Suprapubic skin (tissue), 4 donors: ENCODE measurements at regions not wholly inside any gene's neighbourhood (a gene's known extent, or its start where the extent isn't known, plus 50 kb on each side); places are given as distances from the start of the nearest gene placed in this dataset.

Experiments
- DNase-seq, 2 donors: peaks; one replicate each; pipeline ENCODE4 v3.0.0-alpha.2; 2019; ENCODE audit warnings: low spot score in 2 of 2
- H3K27ac ChIP-seq: fragments of 200-600 bp; sonication (generic); one replicate; pipeline ENCODE4 v1.5.1; 2019
- H3K27me3 ChIP-seq: fragments of 200-600 bp; sonication (generic); one replicate; pipeline ENCODE4 v1.5.1; 2019
- H3K36me3 ChIP-seq: fragments of 200-600 bp; sonication (generic); one replicate; pipeline ENCODE4 v1.5.1; 2019
- H3K4me1 ChIP-seq: fragments of 200-600 bp; sonication (generic); one replicate; pipeline ENCODE4 v1.5.1; 2019
- H3K4me3 ChIP-seq: fragments of 200-600 bp; sonication (generic); one replicate; pipeline ENCODE4 v1.5.1; 2019; ENCODE audit warnings: mild to moderate bottlenecking
- H3K9me3 ChIP-seq: fragments of 200-600 bp; sonication (generic); one replicate; pipeline ENCODE4 v1.5.1; 2019
- EP300 ChIP-seq: sonication (generic); formaldehyde crosslinking; IDR thresholded peaks from one replicate; pipeline ENCODE4 v1.6.1; 2017; ENCODE audit warnings: antibody characterized with exemption
- POLR2A ChIP-seq, 2 donors: fragments of 450-650 bp; IDR thresholded peaks; one replicate each; pipeline ENCODE4 v1.6.1; 2017; ENCODE audit warnings: antibody characterized with exemption in 2 of 2, mild to moderate bottlenecking in 2 of 2, moderate library complexity in 2 of 2
- POLR2AphosphoS5 ChIP-seq, 3 donors: sonication (generic); formaldehyde crosslinking; IDR thresholded peaks; one replicate each; pipeline ENCODE4 v1.6.1; 2017; ENCODE audit warnings: antibody characterized with exemption in 3 of 3
- WGBS: methylation state at CpG from one replicate; pipeline ENCODE4 v1.1.5; 2018; 5-methylcytosine and 5-hydroxymethylcytosine counted together
- TF ChIP-seq, protein P1 (sequence below), 2 donors: fragments of 200-600 bp in 1 of 2; fragments of 450-650 bp in 1 of 2; sonication (generic) in 1 of 2; IDR thresholded peaks; one replicate each; pipeline ENCODE4 v1.5.1; 2016 to 2019; ENCODE audit warnings: antibody characterized with exemption in 2 of 2, mild to moderate bottlenecking in 1 of 2, moderate library complexity in 1 of 2

DNA sequence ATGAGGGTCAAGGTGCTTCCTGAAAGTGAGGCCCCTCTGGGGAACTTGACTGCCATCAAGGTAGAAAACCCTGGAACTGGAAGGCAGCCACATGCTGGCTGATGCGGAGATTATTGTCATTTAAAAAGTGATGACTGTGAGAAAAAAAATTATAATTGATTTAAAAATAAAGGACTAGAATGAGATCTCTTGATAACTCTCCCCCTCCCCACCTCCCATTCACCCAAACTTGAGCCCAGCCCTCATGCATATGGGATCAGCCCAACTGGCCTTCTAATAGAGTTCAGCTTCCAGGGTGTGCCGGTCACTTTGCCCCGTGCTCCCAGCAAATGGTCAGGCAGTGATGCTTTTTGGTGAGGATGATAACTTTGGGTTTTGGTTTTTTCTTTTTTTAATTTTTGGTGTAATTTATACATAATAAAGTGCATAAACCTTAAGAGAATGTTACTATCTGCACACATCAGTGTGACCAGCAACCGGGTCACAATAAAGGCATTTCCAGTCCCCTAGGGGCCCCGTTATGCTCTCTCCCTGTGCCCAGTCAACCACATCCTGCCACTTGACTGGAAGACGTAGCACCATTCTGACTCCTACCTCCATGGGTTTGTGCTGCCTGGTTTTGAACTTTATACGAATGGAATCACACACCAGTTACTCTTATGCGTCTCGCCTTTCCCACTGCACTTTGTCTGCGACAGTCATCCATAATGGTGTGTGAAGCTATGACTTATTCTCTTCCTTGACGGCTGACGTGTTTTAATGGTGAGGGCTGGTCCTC, 187.9 kb downstream of the USP12 start:
- Histone ChIP-seq H3K27me3 (peaks cover 17% of the 10 kb centered on the region), H3K9me3 (no peaks in the 10 kb centered on the region), H3K27ac (no peak overlapping the region), H3K36me3 (no peaks in the 10 kb centered on the region), H3K4me1 (peaks cover 2% of the 10 kb centered on the region), H3K4me3 (no peak overlapping the region)
- DNase-seq = no peak
- 70% methylated on average over 12 of the region's 12 CpGs for WGBS
- TF ChIP-seq POLR2AphosphoS5 (IDR thresholded peaks at IDR 0.05) (no peak), POLR2A (IDR thresholded peaks at IDR 0.05) (no peak), EP300 (no peak)
- TF ChIP-seq, protein P1, sequence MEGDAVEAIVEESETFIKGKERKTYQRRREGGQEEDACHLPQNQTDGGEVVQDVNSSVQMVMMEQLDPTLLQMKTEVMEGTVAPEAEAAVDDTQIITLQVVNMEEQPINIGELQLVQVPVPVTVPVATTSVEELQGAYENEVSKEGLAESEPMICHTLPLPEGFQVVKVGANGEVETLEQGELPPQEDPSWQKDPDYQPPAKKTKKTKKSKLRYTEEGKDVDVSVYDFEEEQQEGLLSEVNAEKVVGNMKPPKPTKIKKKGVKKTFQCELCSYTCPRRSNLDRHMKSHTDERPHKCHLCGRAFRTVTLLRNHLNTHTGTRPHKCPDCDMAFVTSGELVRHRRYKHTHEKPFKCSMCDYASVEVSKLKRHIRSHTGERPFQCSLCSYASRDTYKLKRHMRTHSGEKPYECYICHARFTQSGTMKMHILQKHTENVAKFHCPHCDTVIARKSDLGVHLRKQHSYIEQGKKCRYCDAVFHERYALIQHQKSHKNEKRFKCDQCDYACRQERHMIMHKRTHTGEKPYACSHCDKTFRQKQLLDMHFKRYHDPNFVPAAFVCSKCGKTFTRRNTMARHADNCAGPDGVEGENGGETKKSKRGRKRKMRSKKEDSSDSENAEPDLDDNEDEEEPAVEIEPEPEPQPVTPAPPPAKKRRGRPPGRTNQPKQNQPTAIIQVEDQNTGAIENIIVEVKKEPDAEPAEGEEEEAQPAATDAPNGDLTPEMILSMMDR (IDR thresholded peaks at IDR 0.05) = no peak

DNA sequence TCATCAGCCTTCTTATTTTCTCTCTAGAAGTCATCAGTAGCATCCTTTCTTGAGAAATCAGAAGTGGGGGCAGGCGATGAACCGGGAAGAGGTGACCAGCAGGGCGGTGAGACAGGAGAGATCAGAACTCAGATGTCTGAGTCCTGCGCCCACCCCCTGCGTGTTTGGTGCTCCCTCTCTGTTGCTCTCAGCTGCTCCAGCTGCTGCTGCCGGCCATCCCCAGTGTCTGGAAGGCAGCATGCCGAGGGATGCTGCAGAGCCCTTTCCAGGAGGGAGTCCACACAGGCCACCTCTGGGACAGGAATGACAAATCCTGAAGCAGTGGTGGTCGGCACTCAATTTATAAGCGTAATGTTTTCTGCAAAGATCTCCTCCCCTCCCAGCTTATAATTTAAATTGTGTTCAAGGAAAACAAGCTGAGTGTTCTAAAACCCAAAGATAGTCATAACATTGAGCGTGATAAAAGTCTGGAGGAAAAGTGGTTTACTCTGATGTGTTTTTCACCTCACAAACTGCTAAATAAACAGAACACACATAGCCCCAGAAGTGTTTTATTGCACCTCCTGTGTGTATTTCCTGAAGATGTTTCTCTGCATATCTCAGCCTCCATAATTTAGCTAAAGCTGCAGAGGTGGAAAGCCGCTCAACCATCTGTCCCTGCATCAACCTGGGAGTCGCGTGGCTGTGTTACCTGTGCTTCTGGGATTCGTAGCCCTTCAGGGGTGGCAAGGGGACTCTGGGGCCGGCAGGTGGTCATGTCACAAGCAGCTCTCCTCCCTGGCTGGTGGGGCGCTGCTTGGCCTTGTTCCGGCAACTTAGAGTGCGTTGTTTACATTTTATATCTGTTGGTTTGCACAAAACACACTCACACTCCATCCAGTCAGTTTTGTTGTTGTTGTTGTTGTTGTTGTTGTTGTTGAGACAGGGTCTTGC, 191.2 kb downstream of the USP12 start:
- no peak for DNase-seq
- Histone ChIP-seq H3K27ac (no peak overlapping the region), H3K4me1 (peaks cover under 1% of the 10 kb centered on the region), H3K9me3 (no peaks in the 10 kb centered on the region), H3K36me3 (no peaks in the 10 kb centered on the region), H3K4me3 (no peak overlapping the region), H3K27me3 (peaks cover 39% of the 10 kb centered on the region)
- 80% methylated on average over 18 of the region's 18 CpGs for WGBS
- no peak for TF ChIP-seq POLR2AphosphoS5 (IDR thresholded peaks at IDR 0.05)

DNA sequence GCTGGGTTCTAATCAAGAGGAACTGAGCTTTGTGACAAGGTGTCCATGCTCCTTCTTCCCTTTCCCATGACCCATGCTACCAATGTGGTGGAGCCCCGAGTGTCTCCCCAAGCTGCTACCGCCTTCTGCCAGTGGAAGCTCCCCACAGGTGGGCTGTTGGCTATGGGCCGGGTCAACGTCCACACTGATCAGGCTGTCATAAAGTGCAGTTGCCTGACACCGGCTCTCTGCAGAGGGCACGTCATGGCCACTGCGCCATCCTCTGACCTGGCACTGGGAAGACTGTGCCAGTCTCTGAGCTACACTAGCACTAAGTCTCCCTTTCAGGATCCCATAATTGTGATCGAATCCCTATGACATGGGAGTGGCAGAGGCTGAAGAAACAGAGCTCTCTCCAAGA, 192.3 kb downstream of the USP12 start:
- Histone ChIP-seq H3K27ac (no peak overlapping the region), H3K36me3 (no peaks in the 10 kb centered on the region), H3K27me3 (peaks cover 40% of the 10 kb centered on the region), H3K4me3 (no peak overlapping the region), H3K4me1 (no peaks in the 10 kb centered on the region), H3K9me3 (no peaks in the 10 kb centered on the region)
- DNase-seq = no peak
- WGBS = 100% methylated on average over 2 of the region's 8 CpGs
- no peak for TF ChIP-seq EP300
- TF ChIP-seq, protein P1 (IDR thresholded peaks at IDR 0.05) = no peak
- TF ChIP-seq POLR2A (IDR thresholded peaks at IDR 0.05) = no peak
- no peak for TF ChIP-seq POLR2AphosphoS5 (IDR thresholded peaks at IDR 0.05)

DNA sequence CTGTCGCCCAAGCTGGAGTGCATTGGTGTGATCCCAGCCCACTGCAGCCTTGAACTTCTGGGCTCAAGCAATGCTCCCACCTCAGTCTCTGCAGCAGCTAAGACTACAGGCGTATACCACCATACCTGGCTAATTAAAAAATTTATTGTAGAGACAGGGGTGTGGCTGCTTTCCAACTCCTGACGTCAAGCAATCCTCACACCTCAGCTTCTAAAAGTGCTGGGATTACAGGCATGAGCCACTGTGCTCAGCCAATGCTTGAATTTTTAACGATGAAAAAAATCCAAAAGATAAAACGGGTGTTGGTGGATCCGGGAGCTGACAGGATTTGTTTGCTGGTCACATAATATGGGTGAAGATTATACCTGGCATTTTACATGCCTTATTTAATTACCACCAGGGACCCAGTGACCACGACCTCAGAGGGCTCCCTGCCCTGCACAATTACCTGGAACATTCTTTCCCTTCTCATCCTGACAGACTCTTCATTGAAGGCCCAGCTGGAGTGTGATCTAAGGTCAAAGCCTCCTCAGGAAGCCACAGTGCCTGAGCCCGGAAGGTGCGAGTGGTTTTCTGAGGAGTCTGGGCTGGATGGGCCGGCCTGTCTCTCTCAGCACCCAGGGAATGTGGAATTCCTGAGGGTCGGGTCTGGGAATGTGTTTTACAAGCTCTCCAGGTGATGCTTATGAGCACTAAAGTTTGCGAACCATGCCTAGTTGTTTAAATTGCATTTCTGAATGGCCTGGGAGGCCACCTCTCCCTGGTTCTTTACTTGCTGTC, 193.3 kb downstream of the USP12 start:
- no peak for TF ChIP-seq POLR2AphosphoS5 (IDR thresholded peaks at IDR 0.05)
- TF ChIP-seq, protein P1 (IDR thresholded peaks at IDR 0.05) = no peak
- no peak for TF ChIP-seq POLR2A (IDR thresholded peaks at IDR 0.05)
- no peak for TF ChIP-seq EP300
- Histone ChIP-seq H3K4me1 (no peaks in the 10 kb centered on the region), H3K27me3 (peaks cover 50% of the 10 kb centered on the region), H3K27ac (no peak overlapping the region), H3K9me3 (no peaks in the 10 kb centered on the region), H3K36me3 (no peaks in the 10 kb centered on the region), H3K4me3 (no peak overlapping the region)
- no peak for DNase-seq
- 53% methylated on average over 12 of the region's 12 CpGs for WGBS

DNA sequence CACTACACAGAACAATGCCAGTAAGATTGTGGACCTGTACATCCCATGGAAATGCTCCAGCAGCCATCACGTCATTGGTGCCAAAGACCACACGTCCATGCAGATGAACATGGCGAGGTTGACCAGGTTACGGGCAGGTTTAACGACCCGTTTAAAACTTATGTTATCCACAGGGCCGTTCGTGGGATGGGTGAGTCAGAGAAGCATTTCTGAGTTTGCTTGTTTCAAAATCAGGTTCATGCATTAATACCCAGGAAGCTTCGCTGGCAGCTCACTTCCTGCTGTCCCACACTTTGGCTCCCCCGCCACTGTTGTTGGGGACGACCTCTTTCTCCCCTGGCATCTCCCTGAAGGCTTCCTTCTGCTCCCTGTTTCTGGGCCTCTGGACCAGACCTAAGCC, 194.1 kb downstream of the USP12 start:
- H3K9me3 ChIP-seq = no peaks in the 10 kb centered on the region

More for the DNA sequence above, 194.1 kb downstream of the USP12 start:
- H3K27ac ChIP-seq = no peak overlapping the region
- TF ChIP-seq POLR2AphosphoS5 (IDR thresholded peaks at IDR 0.05) (no peak), POLR2A (IDR thresholded peaks at IDR 0.05) (no peak), EP300 (no peak)
- TF ChIP-seq, protein P1 (IDR thresholded peaks at IDR 0.05) = no peak
- 55% methylated on average over 11 of the region's 11 CpGs for WGBS
- H3K4me1 ChIP-seq = no peaks in the 10 kb centered on the region
- no peak for DNase-seq
- no peaks in the 10 kb centered on the region for H3K36me3 ChIP-seq
- H3K4me3 ChIP-seq = no peak overlapping the region
- H3K27me3 ChIP-seq = peaks cover 51% of the 10 kb centered on the region
